ENCODE measurements at regions not wholly inside any gene's neighbourhood (a gene's known extent, or its start where the extent isn't known, plus 50 kb on each side); places are given as distances from the start of the nearest gene placed in this dataset.

DNA sequence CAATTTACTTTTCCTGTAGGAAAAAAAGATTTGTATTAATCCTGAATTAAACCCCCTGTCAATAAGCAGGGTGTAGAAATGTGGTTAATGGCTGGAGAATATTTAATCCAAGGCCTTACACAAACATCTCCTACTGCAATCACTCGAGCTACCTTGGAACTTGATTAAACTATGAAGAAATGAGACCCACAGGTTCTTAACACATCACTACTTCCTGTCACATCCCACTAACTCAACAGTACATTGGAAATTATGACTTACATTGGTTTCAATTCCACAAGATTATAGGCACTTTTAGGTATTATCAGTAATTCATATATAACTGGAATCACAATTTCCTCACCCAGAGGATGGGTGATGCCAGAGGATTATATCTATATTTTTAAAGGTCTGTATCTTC is 480.3 kb downstream of the MRPL39 start:
- Histone ChIP-seq H3K4me3 (ENCODE audit: low read depth, low read length) (no peak overlapping the region), H3K36me3 (ENCODE audit: control insufficient read depth in 2 of 2, insufficient read depth in 1 of 2, low read length in 2 of 2) (no peaks in the 10 kb centered on the region), H3K27ac (ENCODE audit: extremely low read depth, low read depth, low read length) (no peak overlapping the region), H3K9me3 (ENCODE audit: control insufficient read depth, insufficient read depth, low read depth, low read length) (no peaks in the 10 kb centered on the region), H3K4me1 (ENCODE audit: control insufficient read depth, insufficient read depth, low read length) (no peaks in the 10 kb centered on the region)
- CTCF ChIA-PET: no interaction called here
- TF ChIP-seq ZNF324 (tag by site-specific recombination; IDR thresholded peaks at IDR 0.05): no peak
- TF ChIP-seq, protein P1, sequence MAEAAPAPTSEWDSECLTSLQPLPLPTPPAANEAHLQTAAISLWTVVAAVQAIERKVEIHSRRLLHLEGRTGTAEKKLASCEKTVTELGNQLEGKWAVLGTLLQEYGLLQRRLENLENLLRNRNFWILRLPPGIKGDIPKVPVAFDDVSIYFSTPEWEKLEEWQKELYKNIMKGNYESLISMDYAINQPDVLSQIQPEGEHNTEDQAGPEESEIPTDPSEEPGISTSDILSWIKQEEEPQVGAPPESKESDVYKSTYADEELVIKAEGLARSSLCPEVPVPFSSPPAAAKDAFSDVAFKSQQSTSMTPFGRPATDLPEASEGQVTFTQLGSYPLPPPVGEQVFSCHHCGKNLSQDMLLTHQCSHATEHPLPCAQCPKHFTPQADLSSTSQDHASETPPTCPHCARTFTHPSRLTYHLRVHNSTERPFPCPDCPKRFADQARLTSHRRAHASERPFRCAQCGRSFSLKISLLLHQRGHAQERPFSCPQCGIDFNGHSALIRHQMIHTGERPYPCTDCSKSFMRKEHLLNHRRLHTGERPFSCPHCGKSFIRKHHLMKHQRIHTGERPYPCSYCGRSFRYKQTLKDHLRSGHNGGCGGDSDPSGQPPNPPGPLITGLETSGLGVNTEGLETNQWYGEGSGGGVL (tag by site-specific recombination; IDR thresholded peaks at IDR 0.05): no peak
- TF ChIP-seq, protein P2, sequence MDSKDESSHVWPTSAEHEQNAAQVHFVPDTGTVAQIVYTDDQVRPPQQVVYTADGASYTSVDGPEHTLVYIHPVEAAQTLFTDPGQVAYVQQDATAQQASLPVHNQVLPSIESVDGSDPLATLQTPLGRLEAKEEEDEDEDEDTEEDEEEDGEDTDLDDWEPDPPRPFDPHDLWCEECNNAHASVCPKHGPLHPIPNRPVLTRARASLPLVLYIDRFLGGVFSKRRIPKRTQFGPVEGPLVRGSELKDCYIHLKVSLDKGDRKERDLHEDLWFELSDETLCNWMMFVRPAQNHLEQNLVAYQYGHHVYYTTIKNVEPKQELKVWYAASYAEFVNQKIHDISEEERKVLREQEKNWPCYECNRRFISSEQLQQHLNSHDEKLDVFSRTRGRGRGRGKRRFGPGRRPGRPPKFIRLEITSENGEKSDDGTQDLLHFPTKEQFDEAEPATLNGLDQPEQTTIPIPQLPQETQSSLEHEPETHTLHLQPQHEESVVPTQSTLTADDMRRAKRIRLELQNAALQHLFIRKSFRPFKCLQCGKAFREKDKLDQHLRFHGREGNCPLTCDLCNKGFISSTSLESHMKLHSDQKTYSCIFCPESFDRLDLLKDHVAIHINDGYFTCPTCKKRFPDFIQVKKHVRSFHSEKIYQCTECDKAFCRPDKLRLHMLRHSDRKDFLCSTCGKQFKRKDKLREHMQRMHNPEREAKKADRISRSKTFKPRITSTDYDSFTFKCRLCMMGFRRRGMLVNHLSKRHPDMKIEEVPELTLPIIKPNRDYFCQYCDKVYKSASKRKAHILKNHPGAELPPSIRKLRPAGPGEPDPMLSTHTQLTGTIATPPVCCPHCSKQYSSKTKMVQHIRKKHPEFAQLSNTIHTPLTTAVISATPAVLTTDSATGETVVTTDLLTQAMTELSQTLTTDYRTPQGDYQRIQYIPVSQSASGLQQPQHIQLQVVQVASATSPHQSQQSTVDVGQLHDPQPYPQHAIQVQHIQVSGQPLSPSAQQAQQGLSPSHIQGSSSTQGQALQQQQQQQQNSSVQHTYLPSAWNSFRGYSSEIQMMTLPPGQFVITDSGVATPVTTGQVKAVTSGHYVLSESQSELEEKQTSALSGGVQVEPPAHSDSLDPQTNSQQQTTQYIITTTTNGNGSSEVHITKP (tag by site-specific recombination; IDR thresholded peaks at IDR 0.05): no peak
- TF ChIP-seq ZNF626 (tag by site-specific recombination; IDR thresholded peaks at IDR 0.05): no peak
- no peak for TF ChIP-seq ZNF2 (tag by site-specific recombination; IDR thresholded peaks at IDR 0.05)
- TF ChIP-seq, protein P3, sequence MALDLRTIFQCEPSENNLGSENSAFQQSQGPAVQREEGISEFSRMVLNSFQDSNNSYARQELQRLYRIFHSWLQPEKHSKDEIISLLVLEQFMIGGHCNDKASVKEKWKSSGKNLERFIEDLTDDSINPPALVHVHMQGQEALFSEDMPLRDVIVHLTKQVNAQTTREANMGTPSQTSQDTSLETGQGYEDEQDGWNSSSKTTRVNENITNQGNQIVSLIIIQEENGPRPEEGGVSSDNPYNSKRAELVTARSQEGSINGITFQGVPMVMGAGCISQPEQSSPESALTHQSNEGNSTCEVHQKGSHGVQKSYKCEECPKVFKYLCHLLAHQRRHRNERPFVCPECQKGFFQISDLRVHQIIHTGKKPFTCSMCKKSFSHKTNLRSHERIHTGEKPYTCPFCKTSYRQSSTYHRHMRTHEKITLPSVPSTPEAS (tag by site-specific recombination; IDR thresholded peaks at IDR 0.05): no peak
- TF ChIP-seq ZEB2 (tag by site-specific recombination; IDR thresholded peaks at IDR 0.05): no peak
- TF ChIP-seq, protein P4, sequence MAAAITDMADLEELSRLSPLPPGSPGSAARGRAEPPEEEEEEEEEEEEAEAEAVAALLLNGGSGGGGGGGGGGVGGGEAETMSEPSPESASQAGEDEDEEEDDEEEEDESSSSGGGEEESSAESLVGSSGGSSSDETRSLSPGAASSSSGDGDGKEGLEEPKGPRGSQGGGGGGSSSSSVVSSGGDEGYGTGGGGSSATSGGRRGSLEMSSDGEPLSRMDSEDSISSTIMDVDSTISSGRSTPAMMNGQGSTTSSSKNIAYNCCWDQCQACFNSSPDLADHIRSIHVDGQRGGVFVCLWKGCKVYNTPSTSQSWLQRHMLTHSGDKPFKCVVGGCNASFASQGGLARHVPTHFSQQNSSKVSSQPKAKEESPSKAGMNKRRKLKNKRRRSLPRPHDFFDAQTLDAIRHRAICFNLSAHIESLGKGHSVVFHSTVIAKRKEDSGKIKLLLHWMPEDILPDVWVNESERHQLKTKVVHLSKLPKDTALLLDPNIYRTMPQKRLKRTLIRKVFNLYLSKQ (tag by site-specific recombination; IDR thresholded peaks at IDR 0.05; ENCODE audit: borderline replicate concordance): no peak
- no peak for TF ChIP-seq ZNF302 (tag by site-specific recombination; IDR thresholded peaks at IDR 0.05; ENCODE audit: low read depth)
- TF ChIP-seq ZSCAN30 (tag by site-specific recombination; IDR thresholded peaks at IDR 0.05): no peak
- TF ChIP-seq ZNF112 (tag by site-specific recombination; IDR thresholded peaks at IDR 0.05): no peak
- TF ChIP-seq, protein P5, sequence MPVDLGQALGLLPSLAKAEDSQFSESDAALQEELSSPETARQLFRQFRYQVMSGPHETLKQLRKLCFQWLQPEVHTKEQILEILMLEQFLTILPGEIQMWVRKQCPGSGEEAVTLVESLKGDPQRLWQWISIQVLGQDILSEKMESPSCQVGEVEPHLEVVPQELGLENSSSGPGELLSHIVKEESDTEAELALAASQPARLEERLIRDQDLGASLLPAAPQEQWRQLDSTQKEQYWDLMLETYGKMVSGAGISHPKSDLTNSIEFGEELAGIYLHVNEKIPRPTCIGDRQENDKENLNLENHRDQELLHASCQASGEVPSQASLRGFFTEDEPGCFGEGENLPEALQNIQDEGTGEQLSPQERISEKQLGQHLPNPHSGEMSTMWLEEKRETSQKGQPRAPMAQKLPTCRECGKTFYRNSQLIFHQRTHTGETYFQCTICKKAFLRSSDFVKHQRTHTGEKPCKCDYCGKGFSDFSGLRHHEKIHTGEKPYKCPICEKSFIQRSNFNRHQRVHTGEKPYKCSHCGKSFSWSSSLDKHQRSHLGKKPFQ (tag by site-specific recombination; IDR thresholded peaks at IDR 0.05): no peak
- POLR2A ChIA-PET: no interaction called here

DNA sequence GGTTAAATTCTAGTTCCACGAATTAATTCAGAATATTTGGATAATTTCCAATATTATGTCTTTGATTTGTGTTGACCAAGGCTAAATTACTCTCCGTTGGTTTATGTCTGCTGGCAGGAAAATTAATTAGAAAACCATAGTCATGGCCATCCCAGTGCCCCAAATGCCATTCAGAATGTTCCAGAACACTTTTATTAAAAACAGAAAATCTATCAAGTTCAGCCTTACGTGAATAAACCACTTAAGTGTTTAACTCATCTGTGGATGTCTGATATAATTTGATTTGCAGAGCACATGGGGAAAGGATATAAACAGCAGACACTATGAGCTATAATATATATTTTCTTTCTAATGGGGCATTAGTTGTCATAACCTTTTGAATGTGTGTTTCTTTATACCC is 480.7 kb downstream of the MRPL39 start:
- no peak overlapping the region for H3K4me3 ChIP-seq (ENCODE audit: low read depth, low read length)
- no peaks in the 10 kb centered on the region for H3K36me3 ChIP-seq (ENCODE audit: control insufficient read depth in 2 of 2, insufficient read depth in 1 of 2, low read length in 2 of 2)
- H3K4me1 ChIP-seq (ENCODE audit: control insufficient read depth, insufficient read depth, low read length): no peaks in the 10 kb centered on the region
- H3K9me3 ChIP-seq (ENCODE audit: control insufficient read depth, insufficient read depth, low read depth, low read length): no peaks in the 10 kb centered on the region
- ChIA-PET POLR2A (no interaction called here), CTCF (interaction anchor here (0.5 kb wide), 1 partner anchor 163 kb away, joined by 6 read pairs; no protein-coding TSS in a partner anchor)
- no peak overlapping the region for H3K27ac ChIP-seq (ENCODE audit: extremely low read depth, low read depth, low read length)
- TF ChIP-seq ZNF510 (tag by site-specific recombination; IDR thresholded peaks at IDR 0.05; ENCODE audit: insufficient replicate concordance): no peak
- no peak for TF ChIP-seq MEIS1 (CRISPR knock-in tag; IDR thresholded peaks at IDR 0.05; ENCODE audit: borderline replicate concordance)
- no peak for TF ChIP-seq SETDB1 (IDR thresholded peaks at IDR 0.05; ENCODE audit: insufficient read length, low read length)
- TF ChIP-seq ZNF747 (tag by site-specific recombination; IDR thresholded peaks at IDR 0.05): no peak
- no peak for TF ChIP-seq ZNF155 (tag by site-specific recombination; IDR thresholded peaks at IDR 0.05)
- TF ChIP-seq ZBTB48 (tag by site-specific recombination; IDR thresholded peaks at IDR 0.05): no peak
- TF ChIP-seq ZNF707 (tag by site-specific recombination; IDR thresholded peaks at IDR 0.05): no peak
- TF ChIP-seq ZNF266 (tag by site-specific recombination; IDR thresholded peaks at IDR 0.05; ENCODE audit: low read depth): no peak
- TF ChIP-seq, protein P6, sequence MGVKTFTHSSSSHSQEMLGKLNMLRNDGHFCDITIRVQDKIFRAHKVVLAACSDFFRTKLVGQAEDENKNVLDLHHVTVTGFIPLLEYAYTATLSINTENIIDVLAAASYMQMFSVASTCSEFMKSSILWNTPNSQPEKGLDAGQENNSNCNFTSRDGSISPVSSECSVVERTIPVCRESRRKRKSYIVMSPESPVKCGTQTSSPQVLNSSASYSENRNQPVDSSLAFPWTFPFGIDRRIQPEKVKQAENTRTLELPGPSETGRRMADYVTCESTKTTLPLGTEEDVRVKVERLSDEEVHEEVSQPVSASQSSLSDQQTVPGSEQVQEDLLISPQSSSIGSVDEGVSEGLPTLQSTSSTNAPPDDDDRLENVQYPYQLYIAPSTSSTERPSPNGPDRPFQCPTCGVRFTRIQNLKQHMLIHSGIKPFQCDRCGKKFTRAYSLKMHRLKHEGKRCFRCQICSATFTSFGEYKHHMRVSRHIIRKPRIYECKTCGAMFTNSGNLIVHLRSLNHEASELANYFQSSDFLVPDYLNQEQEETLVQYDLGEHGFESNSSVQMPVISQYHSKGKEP (tag by site-specific recombination; IDR thresholded peaks at IDR 0.05): no peak
- TF ChIP-seq ZNF776 (tag by site-specific recombination; IDR thresholded peaks at IDR 0.05; ENCODE audit: borderline replicate concordance): no peak
- TF ChIP-seq ZNF610 (tag by site-specific recombination; IDR thresholded peaks at IDR 0.05; ENCODE audit: borderline replicate concordance): no peak

Measured in HEK293 (cell line).